ENCODE measurements at regions not wholly inside any gene's neighbourhood (a gene's known extent, or its start where the extent isn't known, plus 50 kb on each side); places are given as distances from the start of the nearest gene placed in this dataset.

DNA sequence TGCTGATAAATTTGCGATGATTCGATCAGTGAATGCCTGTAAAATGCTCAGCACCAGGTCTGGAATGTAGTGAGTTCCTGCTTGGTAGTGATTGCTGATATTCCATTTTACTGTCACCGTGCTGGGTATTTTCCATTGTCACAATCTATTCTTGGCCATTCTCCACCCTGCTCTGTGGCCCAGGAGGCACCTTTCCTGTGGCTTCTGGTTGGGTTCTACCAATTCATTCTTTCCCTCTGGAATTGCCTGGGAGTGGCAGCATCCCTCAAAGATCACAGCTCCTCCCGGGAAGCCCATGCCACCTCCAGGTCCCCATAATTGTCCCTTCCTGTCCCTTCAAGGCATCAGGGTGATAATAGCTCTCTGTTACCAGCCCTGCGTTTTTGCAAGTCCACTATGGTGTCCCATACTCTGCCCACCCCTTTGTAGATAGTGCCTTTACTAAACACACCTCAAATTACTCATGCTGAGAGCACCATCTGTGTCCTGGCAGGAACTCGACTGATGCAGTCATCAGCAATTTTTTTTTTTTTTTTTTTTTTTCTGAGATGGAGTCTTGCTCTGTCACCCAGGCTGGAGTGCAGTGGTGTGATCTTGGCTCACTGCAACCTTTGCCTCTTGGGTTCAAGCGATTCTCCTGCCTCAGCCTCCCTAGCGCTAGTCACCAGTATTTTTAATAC, 177.8 kb upstream of the PROK2 start:
- H3K27ac ChIP-seq (ENCODE audit: low read length), result no peak overlapping the region
- no peak overlapping the region for H3K4me3 ChIP-seq (ENCODE audit: low read length)
- H3K9me3 ChIP-seq (ENCODE audit: control insufficient read depth, insufficient read depth, low read length), result no peaks in the 10 kb centered on the region
- peaks cover 2% of the 10 kb centered on the region; the same call in 1 of the 2 replicates for H3K4me1 ChIP-seq (ENCODE audit: control insufficient read depth, insufficient read depth, low read length)
- no peak for DNase-seq (ENCODE audit: low read depth, low spot score)
- no peaks in the 10 kb centered on the region for H3K36me3 ChIP-seq (ENCODE audit: control insufficient read depth, insufficient read depth, low read length)
- no CpG with 5 or more reads among the region's 8 CpGs for WGBS (ENCODE audit: insufficient coverage, insufficient read length)
- no peaks in the 10 kb centered on the region for H3K27me3 ChIP-seq (ENCODE audit: control insufficient read depth, insufficient read depth, low read length)

- no CpG with 5 or more reads among the region's 2 CpGs for WGBS (ENCODE audit: insufficient coverage, insufficient read length)
- H3K36me3 ChIP-seq (ENCODE audit: control insufficient read depth, insufficient read depth, low read length), result no peaks in the 10 kb centered on the region
- H3K4me3 ChIP-seq (ENCODE audit: low read length), result no peak overlapping the region
- H3K27ac ChIP-seq (ENCODE audit: low read length), result no peak overlapping the region
- DNase-seq (ENCODE audit: low read depth, low spot score), result no peak
- peaks cover 2% of the 10 kb centered on the region; the same call in 1 of the 2 replicates for H3K4me1 ChIP-seq (ENCODE audit: control insufficient read depth, insufficient read depth, low read length)
- H3K27me3 ChIP-seq (ENCODE audit: control insufficient read depth, insufficient read depth, low read length), result no peaks in the 10 kb centered on the region
- no peaks in the 10 kb centered on the region for H3K9me3 ChIP-seq (ENCODE audit: control insufficient read depth, insufficient read depth, low read length)
Observed at GRCh38 chr3:71961891-71962290, 176.9 kb upstream of the PROK2 start.

DNA sequence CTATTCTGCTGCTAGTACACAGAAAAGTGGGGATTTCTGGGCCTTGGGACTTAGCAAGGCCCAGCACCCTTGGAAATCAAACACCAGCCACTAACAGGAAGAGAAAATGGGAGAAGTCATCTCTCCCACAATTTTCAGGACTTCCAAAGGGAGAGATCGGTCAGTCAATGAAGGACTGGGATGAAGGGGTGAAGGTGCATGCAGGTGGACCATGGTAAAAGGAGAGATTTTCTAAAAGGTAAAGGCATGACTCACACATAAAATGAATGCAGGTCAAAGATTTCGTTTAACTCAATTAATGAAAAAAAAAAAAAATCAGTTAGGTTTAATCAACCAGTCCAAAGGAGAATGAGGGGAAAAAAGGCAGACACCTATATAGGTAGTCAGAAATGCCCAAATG, 176.4 kb upstream of the PROK2 start:
- no CpG with 5 or more reads among the region's 2 CpGs for WGBS (ENCODE audit: insufficient coverage, insufficient read length)
- no peak for DNase-seq (ENCODE audit: low read depth, low spot score)

DNA sequence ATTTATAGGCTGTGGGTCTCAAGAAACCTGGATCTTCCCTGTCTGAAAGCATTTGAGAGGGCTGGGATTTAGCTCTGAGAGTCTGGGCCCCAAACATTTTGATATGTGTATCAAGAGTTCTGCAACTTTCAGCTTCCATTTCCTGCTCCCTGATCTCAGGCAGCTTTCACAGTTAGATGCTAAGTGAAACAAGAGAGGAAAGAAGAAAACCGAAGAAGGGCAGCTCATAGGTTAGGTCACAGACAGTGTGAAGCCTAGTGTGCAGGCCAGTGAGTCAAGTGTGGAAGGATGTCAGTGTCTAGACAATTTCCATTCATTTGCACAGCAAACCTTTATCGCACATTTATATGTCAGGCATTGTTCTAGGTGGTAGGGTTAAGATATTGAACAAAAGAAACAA, 173.6 kb upstream of the PROK2 start:
- WGBS (ENCODE audit: insufficient coverage, insufficient read length), result no CpG with 5 or more reads among the region's 2 CpGs
- Histone ChIP-seq H3K4me3 (ENCODE audit: low read length) (no peak overlapping the region), H3K9me3 (ENCODE audit: control insufficient read depth, insufficient read depth, low read length) (no peaks in the 10 kb centered on the region), H3K36me3 (ENCODE audit: control insufficient read depth, insufficient read depth, low read length) (no peaks in the 10 kb centered on the region), H3K27me3 (ENCODE audit: control insufficient read depth, insufficient read depth, low read length) (no peaks in the 10 kb centered on the region), H3K4me1 (ENCODE audit: control insufficient read depth, insufficient read depth, low read length) (peaks cover 5% of the 10 kb centered on the region), H3K27ac (ENCODE audit: low read length) (no peak overlapping the region)
- DNase-seq (ENCODE audit: low read depth, low spot score), result no peak

More for the DNA sequence above, 176.4 kb upstream of the PROK2 start:
- Histone ChIP-seq H3K27me3 (ENCODE audit: control insufficient read depth, insufficient read depth, low read length) (no peaks in the 10 kb centered on the region), H3K4me1 (ENCODE audit: control insufficient read depth, insufficient read depth, low read length) (peaks cover 2% of the 10 kb centered on the region; the same call in 1 of the 2 replicates), H3K27ac (ENCODE audit: low read length) (no peak overlapping the region), H3K9me3 (ENCODE audit: control insufficient read depth, insufficient read depth, low read length) (no peaks in the 10 kb centered on the region), H3K4me3 (ENCODE audit: low read length) (no peak overlapping the region), H3K36me3 (ENCODE audit: control insufficient read depth, insufficient read depth, low read length) (no peaks in the 10 kb centered on the region)

DNA sequence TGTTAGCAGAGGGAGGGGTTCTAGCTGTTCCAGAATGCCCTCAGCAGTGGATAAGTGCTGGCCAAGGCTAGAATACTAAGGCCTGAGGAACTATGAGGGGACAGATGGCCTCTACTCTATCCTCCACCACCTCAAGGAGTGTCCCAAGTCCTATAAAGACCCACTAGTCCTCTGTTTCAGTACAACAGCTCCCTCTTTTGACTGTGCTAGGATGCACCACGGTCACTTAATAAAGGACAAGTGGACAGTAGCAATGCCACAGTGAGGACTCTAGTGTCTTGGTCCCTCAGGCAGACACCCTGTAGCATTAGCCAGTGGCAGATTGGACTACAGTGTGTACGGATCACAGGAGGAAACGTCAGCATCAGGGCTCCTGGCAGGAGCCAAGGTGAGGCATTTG, 171.8 kb upstream of the PROK2 start:
- Histone ChIP-seq H3K9me3 (ENCODE audit: control insufficient read depth, insufficient read depth, low read length) (no peaks in the 10 kb centered on the region), H3K36me3 (ENCODE audit: control insufficient read depth, insufficient read depth, low read length) (no peaks in the 10 kb centered on the region), H3K27ac (ENCODE audit: low read length) (no peak overlapping the region), H3K4me1 (ENCODE audit: control insufficient read depth, insufficient read depth, low read length) (peaks cover 5% of the 10 kb centered on the region), H3K27me3 (ENCODE audit: control insufficient read depth, insufficient read depth, low read length) (no peaks in the 10 kb centered on the region), H3K4me3 (ENCODE audit: low read length) (no peak overlapping the region)
- DNase-seq (ENCODE audit: low read depth, low spot score), result no peak
- no CpG with 5 or more reads among the region's 3 CpGs for WGBS (ENCODE audit: insufficient coverage, insufficient read length)

- no peak for DNase-seq (ENCODE audit: low read depth, low spot score)
- no CpG with 5 or more reads among the region's 2 CpGs for WGBS (ENCODE audit: insufficient coverage, insufficient read length)
- no peaks in the 10 kb centered on the region for H3K9me3 ChIP-seq (ENCODE audit: control insufficient read depth, insufficient read depth, low read length)
- no peaks in the 10 kb centered on the region for H3K36me3 ChIP-seq (ENCODE audit: control insufficient read depth, insufficient read depth, low read length)
- H3K4me1 ChIP-seq (ENCODE audit: control insufficient read depth, insufficient read depth, low read length), result peaks cover 5% of the 10 kb centered on the region
- H3K27me3 ChIP-seq (ENCODE audit: control insufficient read depth, insufficient read depth, low read length), result no peaks in the 10 kb centered on the region
- H3K27ac ChIP-seq (ENCODE audit: low read length), result no peak overlapping the region
- no peak overlapping the region for H3K4me3 ChIP-seq (ENCODE audit: low read length)
Observed at GRCh38 chr3:71956069-71956340, 171.1 kb upstream of the PROK2 start.

- WGBS (ENCODE audit: insufficient coverage, insufficient read length), result no CpG with 5 or more reads among the region's 12 CpGs
- Histone ChIP-seq H3K4me1 (ENCODE audit: control insufficient read depth, insufficient read depth, low read length) (peaks cover 5% of the 10 kb centered on the region), H3K27ac (ENCODE audit: low read length) (no peak overlapping the region), H3K9me3 (ENCODE audit: control insufficient read depth, insufficient read depth, low read length) (no peaks in the 10 kb centered on the region), H3K36me3 (ENCODE audit: control insufficient read depth, insufficient read depth, low read length) (no peaks in the 10 kb centered on the region), H3K27me3 (ENCODE audit: control insufficient read depth, insufficient read depth, low read length) (no peaks in the 10 kb centered on the region), H3K4me3 (ENCODE audit: low read length) (no peak overlapping the region)
- DNase-seq (ENCODE audit: low read depth, low spot score), result peak; percentile 33
Observed at GRCh38 chr3:71955240-71956068, 170.5 kb upstream of the PROK2 start.

GRCh38 chr3:71951842-71952241, 166.9 kb upstream of the PROK2 start:
- no peak overlapping the region for H3K4me3 ChIP-seq (ENCODE audit: low read length)
- no peaks in the 10 kb centered on the region for H3K9me3 ChIP-seq (ENCODE audit: control insufficient read depth, insufficient read depth, low read length)
- H3K36me3 ChIP-seq (ENCODE audit: control insufficient read depth, insufficient read depth, low read length), result no peaks in the 10 kb centered on the region
- H3K4me1 ChIP-seq (ENCODE audit: control insufficient read depth, insufficient read depth, low read length), result peaks cover 3% of the 10 kb centered on the region
- no peaks in the 10 kb centered on the region for H3K27me3 ChIP-seq (ENCODE audit: control insufficient read depth, insufficient read depth, low read length)
- no CpG with 5 or more reads among the region's 4 CpGs for WGBS (ENCODE audit: insufficient coverage, insufficient read length)
- H3K27ac ChIP-seq (ENCODE audit: low read length), result no peak overlapping the region
- no peak for DNase-seq (ENCODE audit: low read depth, low spot score)

- H3K4me3 ChIP-seq (ENCODE audit: low read length), result no peak overlapping the region
Observed at GRCh38 chr3:71951361-71951760, 166.4 kb upstream of the PROK2 start.

GRCh38 chr3:71949442-71949841, 164.5 kb upstream of the PROK2 start:
- no peaks in the 10 kb centered on the region for H3K27me3 ChIP-seq (ENCODE audit: control insufficient read depth, insufficient read depth, low read length)
- H3K9me3 ChIP-seq (ENCODE audit: control insufficient read depth, insufficient read depth, low read length), result no peaks in the 10 kb centered on the region
- DNase-seq (ENCODE audit: low read depth, low spot score), result no peak
- H3K27ac ChIP-seq (ENCODE audit: low read length), result no peak overlapping the region
- H3K4me3 ChIP-seq (ENCODE audit: low read length), result no peak overlapping the region
- no peaks in the 10 kb centered on the region for H3K4me1 ChIP-seq (ENCODE audit: control insufficient read depth, insufficient read depth, low read length)
- no CpG with 5 or more reads among the region's 4 CpGs for WGBS (ENCODE audit: insufficient coverage, insufficient read length)
- no peaks in the 10 kb centered on the region for H3K36me3 ChIP-seq (ENCODE audit: control insufficient read depth, insufficient read depth, low read length)

More at GRCh38 chr3:71951361-71951760, 166.4 kb upstream of the PROK2 start:
- Histone ChIP-seq H3K36me3 (ENCODE audit: control insufficient read depth, insufficient read depth, low read length) (no peaks in the 10 kb centered on the region), H3K27me3 (ENCODE audit: control insufficient read depth, insufficient read depth, low read length) (no peaks in the 10 kb centered on the region), H3K4me1 (ENCODE audit: control insufficient read depth, insufficient read depth, low read length) (peaks cover 3% of the 10 kb centered on the region), H3K27ac (ENCODE audit: low read length) (no peak overlapping the region), H3K9me3 (ENCODE audit: control insufficient read depth, insufficient read depth, low read length) (no peaks in the 10 kb centered on the region)
- no CpG with 5 or more reads among the region's 4 CpGs for WGBS (ENCODE audit: insufficient coverage, insufficient read length)
- no peak for DNase-seq (ENCODE audit: low read depth, low spot score)

Measured in iPS DF 6.9 (cell line).